Heart left ventricle (tissue), 13 donors: ENCODE measurements at regions not wholly inside any gene's neighbourhood (a gene's known extent, or its start where the extent isn't known, plus 50 kb on each side); places are given as distances from the start of the nearest gene placed in this dataset.

ENCODE experiments used
- POLR2A ChIP-seq, 2 donors: fragments of 450-650 bp; IDR thresholded peaks; one replicate each; pipeline ENCODE4 v1.6.1; 2017; ENCODE audit warnings: antibody characterized with exemption in 2 of 2, mild to moderate bottlenecking in 2 of 2, moderate library complexity in 2 of 2
- TF ChIP-seq, protein P1 (sequence below), 12 donors: fragments of 200-600 bp; sonication (generic) in 4 of 12; IDR thresholded peaks; one replicate each; pipeline versions ENCODE4 v1.5.0 to v1.8.0; 2018 to 2022; ENCODE audit warnings: antibody characterized with exemption in 12 of 12, mild to moderate bottlenecking in 5 of 12
- donor health status: ischemic (EF 13 %, LVEDD 7.1; RV severe dilation, severe dysfunction).
- donor health status: DM: no; HTN: yes; CAD: no.
- donor health status: DM: no; HTN: no; CAD: no.
- donor health status: ischemic (EF 25% LVEDD 6.9; RV normal size, moderate dysfunction).
- donor health status: ischemic (EF 25% LVEDD 5.7; RV mildly dilated, moderate dysfunction).
- donor health status: ischemic (EF 35%, LVEDD 5.7; RV mildly dilated, moderate dysfunction).
- donor health status: nonischemic (EF 11% LVEDD 7.7; RV severe dilation, severe dysfunction).
- donor health status: DM: yes; HTN: yes; CAD: no.
- donor health status: PGD.
- donor health status: ischemic (EF 29% LVEDD 5.4; RV normal size, mild dysfunction).
- donor health status: nonischemic (EF 23%, LVEDD 6.1; RV moderate dilation, normal function).

DNA sequence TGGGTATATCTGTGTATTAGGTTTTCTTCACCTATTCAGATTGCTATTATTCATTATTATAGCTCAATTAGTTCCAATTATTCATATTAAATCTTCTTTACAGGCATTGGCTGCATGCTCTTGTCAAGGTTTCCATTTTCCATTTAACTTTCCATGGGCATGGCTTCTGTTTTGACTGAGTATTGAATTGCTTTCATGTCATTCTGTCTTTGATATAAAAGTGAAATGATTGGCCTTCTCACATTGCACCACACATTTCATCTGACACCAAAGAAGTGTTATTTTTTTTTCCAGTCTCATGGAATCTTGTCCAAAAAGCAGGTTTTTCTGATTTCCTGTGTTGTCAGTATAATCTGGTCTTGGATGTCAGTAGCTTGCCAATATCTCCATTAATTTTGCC, 1244.3 kb downstream of the RAPGEF2 start:
- TF ChIP-seq, protein P1, sequence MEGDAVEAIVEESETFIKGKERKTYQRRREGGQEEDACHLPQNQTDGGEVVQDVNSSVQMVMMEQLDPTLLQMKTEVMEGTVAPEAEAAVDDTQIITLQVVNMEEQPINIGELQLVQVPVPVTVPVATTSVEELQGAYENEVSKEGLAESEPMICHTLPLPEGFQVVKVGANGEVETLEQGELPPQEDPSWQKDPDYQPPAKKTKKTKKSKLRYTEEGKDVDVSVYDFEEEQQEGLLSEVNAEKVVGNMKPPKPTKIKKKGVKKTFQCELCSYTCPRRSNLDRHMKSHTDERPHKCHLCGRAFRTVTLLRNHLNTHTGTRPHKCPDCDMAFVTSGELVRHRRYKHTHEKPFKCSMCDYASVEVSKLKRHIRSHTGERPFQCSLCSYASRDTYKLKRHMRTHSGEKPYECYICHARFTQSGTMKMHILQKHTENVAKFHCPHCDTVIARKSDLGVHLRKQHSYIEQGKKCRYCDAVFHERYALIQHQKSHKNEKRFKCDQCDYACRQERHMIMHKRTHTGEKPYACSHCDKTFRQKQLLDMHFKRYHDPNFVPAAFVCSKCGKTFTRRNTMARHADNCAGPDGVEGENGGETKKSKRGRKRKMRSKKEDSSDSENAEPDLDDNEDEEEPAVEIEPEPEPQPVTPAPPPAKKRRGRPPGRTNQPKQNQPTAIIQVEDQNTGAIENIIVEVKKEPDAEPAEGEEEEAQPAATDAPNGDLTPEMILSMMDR (IDR thresholded peaks at IDR 0.05): no peak
- no peak for TF ChIP-seq POLR2A (IDR thresholded peaks at IDR 0.05)
